Adrenal gland (tissue), 5 donors: ENCODE measurements at regions not wholly inside any gene's neighbourhood (a gene's known extent, or its start where the extent isn't known, plus 50 kb on each side); places are given as distances from the start of the nearest gene placed in this dataset.

Source experiments
- CTCF ChIP-seq, 6 experiments: fragments of 450-650 bp in 4 of 6; fragments of 200-600 bp in 2 of 6; sonication (generic) in 1 of 6; IDR thresholded peaks; 1 replicate in 5 of 6; 2 replicates in 1 of 6; pipeline versions ENCODE4 v1.5.1 to v1.8.0; 2016 to 2021; ENCODE audit warnings: antibody characterized with exemption in 6 of 6, mild to moderate bottlenecking in 2 of 6, moderate library complexity in 1 of 6
- POLR2A ChIP-seq, 2 donors: fragments of 450-650 bp; IDR thresholded peaks; one replicate each; pipeline ENCODE4 v1.6.1; 2017; ENCODE audit warnings: antibody characterized with exemption in 2 of 2, mild to moderate bottlenecking in 2 of 2, moderate library complexity in 1 of 2
- donor health status: DM: no; HTN: no; CAD: no.

- TF ChIP-seq CTCF (IDR thresholded peaks at IDR 0.05) (no peak), POLR2A (IDR thresholded peaks at IDR 0.05) (no peak)
These were observed 127.8 kb upstream of the EEF1E1 start for GRCh38 chr6:8229915-8230756.
